Head of caudate nucleus (tissue), 42 donors: ENCODE measurements at regions not wholly inside any gene's neighbourhood (a gene's known extent, or its start where the extent isn't known, plus 50 kb on each side); places are given as distances from the start of the nearest gene placed in this dataset.
"Not testable (repeated sequence)": the region's sequence is repeated elsewhere in the genome, so short reads cannot be mapped to it uniquely, and the experiment has no call there.

Experiments
- DNase-seq, 42 donors: peaks; one replicate each; pipeline versions ENCODE4 v3.0.0 to v3.0.0-alpha.2; 2020 to 2021; ENCODE audit warnings: mixed read lengths in 7 of 42
- intact Hi-C: fragments of 100-400 bp; cut with DNase I; formaldehyde crosslinking; loops from one replicate; pipeline ENCODE4 v1.15.0; 2022

DNA sequence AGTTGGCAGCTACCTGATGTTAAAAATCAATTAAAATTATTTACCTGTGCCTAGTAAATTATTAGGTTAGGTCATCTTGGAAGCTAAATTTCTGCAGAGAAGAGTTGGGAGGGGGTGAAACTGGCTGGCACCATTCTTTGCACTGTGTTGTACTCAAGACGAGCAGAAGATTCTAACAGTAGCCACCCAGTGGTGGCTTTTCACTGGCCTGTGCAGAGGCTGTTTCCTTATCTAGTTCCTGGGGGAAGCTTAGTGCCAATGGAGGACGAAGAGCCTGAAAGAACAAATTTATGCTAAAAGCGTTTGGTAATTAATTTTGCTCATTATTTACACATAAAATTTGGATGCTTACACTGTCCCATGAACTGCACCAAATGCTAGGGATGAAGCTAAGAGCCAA lies 595.3 kb downstream of the XPNPEP1 start:
- DNase-seq = no peak
- intact Hi-C loops = no loop called here

- intact Hi-C loops = no loop called here
These were observed 596.0 kb downstream of the XPNPEP1 start for GRCh38 chr10:109327266-109327665.

DNA sequence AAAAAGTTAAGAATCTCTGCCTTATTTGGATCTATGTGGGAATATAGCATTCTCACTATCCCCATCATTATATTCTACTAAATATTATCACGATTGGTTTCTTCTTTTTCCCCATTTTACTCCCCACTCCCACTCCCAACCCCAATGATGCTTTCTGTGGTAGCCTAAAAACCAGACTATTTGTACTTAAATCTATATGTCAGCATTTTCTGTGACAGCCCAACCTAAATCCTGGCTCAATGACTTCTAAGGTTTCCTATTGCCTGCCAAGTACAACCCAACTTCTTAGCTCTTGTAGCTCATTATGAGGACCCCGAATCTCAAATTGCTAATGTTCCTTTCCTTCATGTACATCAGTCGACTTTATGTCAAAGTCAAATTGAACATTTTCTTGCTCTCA lies 598.6 kb downstream of the XPNPEP1 start:
- intact Hi-C loops = no loop called here
- no peak for DNase-seq

More at GRCh38 chr10:109327266-109327665, 596.0 kb downstream of the XPNPEP1 start:
- no peak for DNase-seq

- DNase-seq = no peak
- intact Hi-C loops = no loop called here
These were observed 605.5 kb downstream of the XPNPEP1 start for GRCh38 chr10:109317746-109318366.

GRCh38 chr10:109314016-109314415 lies 609.3 kb downstream of the XPNPEP1 start:
- intact Hi-C loops = not testable (repeated sequence)

DNA sequence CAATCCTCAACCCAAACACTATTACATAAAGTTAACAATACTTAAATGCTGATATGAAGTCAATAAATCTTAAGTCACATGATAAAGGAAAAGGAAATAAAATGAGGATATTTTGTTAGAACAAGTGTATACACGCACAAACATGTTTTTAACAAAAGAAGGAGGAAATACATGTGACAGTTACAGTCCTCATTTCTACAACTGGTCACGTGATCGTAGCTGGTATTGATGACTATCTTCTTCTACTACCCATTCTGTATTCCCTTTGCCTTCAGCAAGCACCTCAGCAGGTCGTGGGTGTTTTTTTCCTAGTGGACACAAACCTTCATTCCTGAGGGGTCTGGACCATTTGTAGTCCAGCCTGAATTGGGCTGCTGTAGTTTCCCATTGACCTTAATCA lies 610.8 kb downstream of the XPNPEP1 start:
- intact Hi-C loops, DNase-seq: not testable (repeated sequence)

More at GRCh38 chr10:109314016-109314415, 609.3 kb downstream of the XPNPEP1 start:
- DNase-seq = not testable (repeated sequence)

GRCh38 chr10:109308971-109309370 lies 614.3 kb downstream of the XPNPEP1 start:
- intact Hi-C loops = no loop called here
- DNase-seq = no peak

- DNase-seq, intact Hi-C loops: not testable (repeated sequence)
These were observed 616.2 kb downstream of the XPNPEP1 start for GRCh38 chr10:109307102-109307501.

GRCh38 chr10:109306698-109307097 lies 616.6 kb downstream of the XPNPEP1 start:
- no peak for DNase-seq
- intact Hi-C loops = no loop called here

DNA sequence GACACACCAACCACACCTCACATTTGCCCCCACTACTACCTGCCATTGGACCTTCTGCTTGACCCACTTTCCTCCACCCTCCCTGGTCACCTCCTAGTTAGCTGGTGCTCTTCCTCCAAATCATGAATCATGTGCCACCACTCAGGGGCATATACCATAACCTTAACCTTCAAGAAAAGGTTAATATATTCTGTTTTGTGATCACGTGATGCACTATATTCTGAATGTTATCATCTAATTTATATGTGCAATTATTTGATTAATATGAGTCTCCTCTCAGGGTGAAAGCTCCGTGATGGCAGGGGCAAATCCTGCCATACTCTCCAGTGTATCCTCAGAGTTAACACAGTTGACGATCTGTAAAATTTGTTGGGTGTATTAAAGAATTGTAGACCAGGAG lies 635.5 kb downstream of the XPNPEP1 start:
- DNase-seq = no peak
- intact Hi-C loops = no loop called here

DNA sequence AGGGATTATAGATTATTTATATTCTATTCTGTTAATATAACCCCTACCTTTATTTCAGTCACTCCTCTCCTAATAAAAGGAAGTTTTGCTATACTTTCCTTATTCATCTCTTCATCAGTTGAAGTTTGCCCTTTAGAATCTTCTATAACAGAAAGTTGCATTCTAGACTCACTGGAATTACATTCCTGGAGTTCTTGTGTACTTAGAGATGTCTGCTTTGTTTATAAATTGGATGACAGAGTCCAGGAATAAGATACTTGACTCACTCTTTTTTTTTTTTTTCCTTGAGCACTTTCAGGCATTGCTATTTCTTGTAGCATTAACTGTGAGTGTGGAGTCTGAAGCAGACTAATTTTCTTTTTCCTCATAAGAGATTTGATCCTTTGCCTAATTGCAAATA lies 640.8 kb downstream of the XPNPEP1 start:
- intact Hi-C loops = no loop called here
- DNase-seq = no peak

- intact Hi-C loops = no loop called here
These were observed 642.0 kb downstream of the XPNPEP1 start for GRCh38 chr10:109281347-109281746.

GRCh38 chr10:109280837-109281236 lies 642.5 kb downstream of the XPNPEP1 start:
- DNase-seq = no peak
- intact Hi-C loops = no loop called here

More at GRCh38 chr10:109281347-109281746, 642.0 kb downstream of the XPNPEP1 start:
- no peak for DNase-seq

DNA sequence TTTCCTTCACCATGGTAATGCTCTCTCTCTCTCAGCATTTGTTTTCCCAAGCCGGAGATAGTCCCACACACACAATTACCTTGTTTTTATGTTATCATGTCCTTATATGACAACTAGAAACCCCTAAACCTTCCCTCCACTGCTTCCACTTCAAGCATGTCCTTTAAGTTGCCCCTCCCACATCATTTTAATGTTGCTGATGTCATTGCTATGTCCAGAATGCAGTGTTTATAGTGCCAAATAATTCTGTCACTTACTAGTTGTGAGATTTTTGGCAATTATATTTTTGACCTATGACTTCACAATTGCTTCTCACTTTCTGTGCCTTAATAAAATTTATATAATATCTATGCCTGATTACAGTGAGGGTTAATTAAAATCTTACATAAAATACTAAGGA lies 645.9 kb downstream of the XPNPEP1 start:
- intact Hi-C loops = no loop called here
- no peak for DNase-seq

GRCh38 chr10:109275960-109276359 lies 647.4 kb downstream of the XPNPEP1 start:
- no peak for DNase-seq
- intact Hi-C loops = no loop called here

GRCh38 chr10:109274681-109275080 lies 648.6 kb downstream of the XPNPEP1 start:
- DNase-seq = no peak
- intact Hi-C loops = no loop called here

DNA sequence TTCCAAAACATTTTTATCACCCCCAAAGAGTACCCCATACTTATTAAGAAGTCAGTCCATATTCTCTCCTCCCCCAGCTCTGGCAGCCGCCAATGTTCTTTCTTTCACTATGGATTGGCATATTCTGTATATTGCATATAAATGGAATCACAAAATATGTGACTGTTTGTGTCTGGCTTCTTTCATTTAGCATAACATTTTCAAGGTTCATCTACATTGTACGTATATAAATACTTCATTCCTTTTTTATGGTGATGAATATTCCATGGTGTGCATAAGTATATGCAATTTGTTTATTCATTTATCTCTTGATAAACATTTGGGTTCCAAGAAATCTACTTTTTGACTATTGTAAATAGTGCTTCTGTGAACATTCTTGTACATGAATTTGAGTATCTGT lies 653.1 kb downstream of the XPNPEP1 start:
- intact Hi-C loops = no loop called here

GRCh38 chr10:109264004-109264403 lies 659.3 kb downstream of the XPNPEP1 start:
- intact Hi-C loops = no loop called here
- DNase-seq = no peak

More for the DNA sequence above, 653.1 kb downstream of the XPNPEP1 start:
- no peak for DNase-seq

- intact Hi-C loops = no loop called here
- DNase-seq = no peak
These were observed 662.1 kb downstream of the XPNPEP1 start for GRCh38 chr10:109261231-109261630.

- DNase-seq = no peak
- intact Hi-C loops = no loop called here
These were observed 664.0 kb downstream of the XPNPEP1 start for GRCh38 chr10:109259293-109259692.

GRCh38 chr10:109253306-109253705 lies 670.0 kb downstream of the XPNPEP1 start:
- intact Hi-C loops = no loop called here
- DNase-seq = no peak
